ENCODE measurements at regions not wholly inside any gene's neighbourhood (a gene's known extent, or its start where the extent isn't known, plus 50 kb on each side); places are given as distances from the start of the nearest gene placed in this dataset.
"Not testable (repeated sequence)": the region's sequence is repeated elsewhere in the genome, so short reads cannot be mapped to it uniquely, and the experiment has no call there.

DNA sequence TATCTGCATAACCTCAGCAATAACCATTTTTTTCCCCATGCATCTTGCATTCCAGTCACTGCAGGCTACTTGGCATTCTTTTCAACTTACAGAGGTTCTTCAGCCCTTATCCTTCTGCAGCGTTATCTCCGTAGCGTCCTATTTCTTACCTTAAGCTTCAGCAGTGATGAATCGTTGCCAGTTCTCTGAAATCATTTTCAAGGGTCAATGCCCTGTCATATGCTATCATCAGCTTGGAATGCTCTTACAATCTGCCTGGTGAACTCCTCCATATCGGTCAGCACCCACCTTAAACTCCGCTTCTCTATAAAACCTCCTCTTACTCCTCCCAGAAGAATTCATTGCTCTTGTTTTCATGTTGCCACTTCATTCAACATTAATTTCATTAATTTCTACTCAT is 105.1 kb upstream of the DPH5 start:
- H3K27ac ChIP-seq: no peak overlapping the region
- no peak for TF ChIP-seq FOXP2 (optimal IDR thresholded peaks at IDR 0.05; ENCODE audit: control extremely low read depth, extremely low read length, insufficient read depth)
- no peak for TF ChIP-seq EZH2 (IDR thresholded peaks at IDR 0.05)

DNA sequence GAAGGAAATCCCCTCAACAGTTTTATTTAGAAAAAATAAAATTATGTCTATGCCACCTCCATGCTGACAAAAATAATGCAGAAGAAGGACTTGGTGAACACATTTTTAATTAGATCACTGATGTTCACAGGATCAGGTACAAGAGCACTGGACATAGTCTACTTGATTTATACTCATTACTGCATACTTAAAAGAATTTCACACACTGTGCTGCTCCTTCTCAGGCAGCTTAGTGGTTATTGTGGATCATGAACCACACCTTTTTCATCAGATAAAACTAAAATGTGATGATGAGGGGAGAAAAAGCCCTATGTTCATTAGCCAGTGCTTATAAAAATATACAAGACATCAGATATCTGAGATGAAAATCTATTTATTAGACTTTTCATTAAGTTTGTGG is 103.3 kb upstream of the DPH5 start:
- H3K9me3 ChIP-seq (ENCODE audit: low read depth, low read length): no peaks in the 10 kb centered on the region
- H3K9ac ChIP-seq (ENCODE audit: insufficient read length): no peak overlapping the region
- no peak for DNase-seq (ENCODE audit: low read depth, low spot score)
- H3K27ac ChIP-seq: no peak overlapping the region
- H3K36me3 ChIP-seq (ENCODE audit: insufficient read depth, low read length): no peaks in the 10 kb centered on the region
- H3K4me3 ChIP-seq: no peak overlapping the region
- no peak for TF ChIP-seq FOXP2 (optimal IDR thresholded peaks at IDR 0.05; ENCODE audit: control extremely low read depth, extremely low read length, insufficient read depth)
- TF ChIP-seq EZH2 (IDR thresholded peaks at IDR 0.05): no peak
- TF ChIP-seq POLR2AphosphoS5 (IDR thresholded peaks at IDR 0.05; ENCODE audit: borderline replicate concordance, low read depth, low read length): no peak

More for the DNA sequence above, 105.1 kb upstream of the DPH5 start:
- no peaks in the 10 kb centered on the region for H3K9me3 ChIP-seq (ENCODE audit: low read depth, low read length)
- H3K4me3 ChIP-seq: no peak overlapping the region
- no peak for DNase-seq (ENCODE audit: low read depth, low spot score)
- no peak overlapping the region for H3K9ac ChIP-seq (ENCODE audit: insufficient read length)
- H3K36me3 ChIP-seq (ENCODE audit: insufficient read depth, low read length): no peaks in the 10 kb centered on the region

DNA sequence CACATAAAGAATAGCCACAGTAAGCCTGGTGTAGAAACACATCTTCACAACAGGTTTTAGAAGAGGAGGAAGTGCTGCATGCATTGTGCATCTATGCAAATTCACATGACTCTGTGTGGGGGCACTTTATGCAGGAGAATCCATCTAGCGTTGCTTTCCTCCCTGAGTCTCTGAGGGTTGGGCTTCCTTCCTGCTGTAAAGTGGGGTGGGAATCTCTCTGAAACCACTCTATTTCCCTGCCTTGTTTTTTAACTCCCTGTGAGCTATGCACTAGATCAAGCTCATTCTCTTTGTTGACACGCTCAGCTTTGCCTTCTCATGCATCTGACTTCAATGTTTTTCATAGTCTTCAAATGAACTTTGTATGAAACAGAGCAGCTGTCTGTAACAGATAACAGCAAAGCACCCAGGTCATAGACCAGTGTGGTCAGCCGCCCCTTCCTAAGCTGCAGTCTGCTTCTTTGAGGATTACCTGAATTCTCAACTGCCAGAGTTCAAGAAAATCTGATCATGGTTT is 102.7 kb upstream of the DPH5 start:
- Histone ChIP-seq H3K9ac (ENCODE audit: insufficient read length) (no peak overlapping the region), H3K36me3 (ENCODE audit: insufficient read depth, low read length) (no peaks in the 10 kb centered on the region), H3K4me3 (no peak overlapping the region), H3K9me3 (ENCODE audit: low read depth, low read length) (no peaks in the 10 kb centered on the region), H3K27ac (no peak overlapping the region)
- no peak for DNase-seq (ENCODE audit: low read depth, low spot score)
- TF ChIP-seq EZH2 (IDR thresholded peaks at IDR 0.05) (no peak), POLR2AphosphoS5 (IDR thresholded peaks at IDR 0.05; ENCODE audit: borderline replicate concordance, low read depth, low read length) (no peak), FOXP2 (optimal IDR thresholded peaks at IDR 0.05; ENCODE audit: control extremely low read depth, extremely low read length, insufficient read depth) (no peak)

DNA sequence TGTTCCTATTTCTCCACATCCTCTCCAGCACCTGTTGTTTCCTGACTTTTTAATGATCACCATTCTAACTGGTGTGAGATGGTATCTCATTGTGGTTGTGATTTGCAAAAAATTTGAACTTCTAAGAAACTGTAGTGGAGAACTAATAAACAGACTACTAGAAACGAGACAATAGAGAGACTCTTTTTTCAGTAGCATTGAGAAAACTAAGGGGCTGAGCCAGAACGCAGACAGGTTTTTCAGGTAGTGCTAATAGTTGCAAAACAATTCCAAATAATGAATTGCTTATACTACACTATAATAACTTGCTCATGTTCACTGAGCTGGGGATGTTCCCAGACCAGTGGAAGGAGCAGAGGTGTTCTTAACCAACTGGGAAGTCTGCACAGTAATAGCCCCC is 98.8 kb upstream of the DPH5 start:
- no peak for DNase-seq (ENCODE audit: low read depth, low spot score)
- Histone ChIP-seq H3K9ac (ENCODE audit: insufficient read length) (no peak overlapping the region), H3K27ac (no peak overlapping the region), H3K4me3 (no peak overlapping the region), H3K9me3 (ENCODE audit: low read depth, low read length) (no peaks in the 10 kb centered on the region), H3K36me3 (ENCODE audit: insufficient read depth, low read length) (no peaks in the 10 kb centered on the region)
- no peak for TF ChIP-seq FOXP2 (optimal IDR thresholded peaks at IDR 0.05; ENCODE audit: control extremely low read depth, extremely low read length, insufficient read depth)

DNA sequence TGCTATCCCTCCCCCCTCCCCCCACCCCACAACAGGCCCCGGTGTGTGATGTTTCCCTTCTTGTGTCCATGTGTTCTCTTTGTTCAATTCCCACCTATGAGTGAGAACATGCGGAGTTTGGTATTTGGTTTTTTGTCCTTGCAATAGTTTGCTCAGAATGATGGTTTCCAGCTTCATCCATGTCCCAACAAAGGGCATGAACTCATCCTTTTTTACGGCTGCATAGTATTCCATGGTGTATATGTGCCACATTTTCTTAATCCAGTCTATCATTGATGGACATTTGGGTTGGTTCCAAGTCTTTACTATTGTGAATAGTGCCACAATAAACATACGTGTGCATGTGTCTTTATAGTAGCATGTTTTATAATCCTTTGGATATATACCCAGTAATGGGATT is 98.3 kb upstream of the DPH5 start:
- not testable (repeated sequence) for H3K9me3 ChIP-seq (ENCODE audit: low read depth, low read length); H3K36me3 ChIP-seq (ENCODE audit: insufficient read depth, low read length); H3K27ac ChIP-seq; DNase-seq (ENCODE audit: low read depth, low spot score); H3K9ac ChIP-seq (ENCODE audit: insufficient read length); H3K4me3 ChIP-seq

DNA sequence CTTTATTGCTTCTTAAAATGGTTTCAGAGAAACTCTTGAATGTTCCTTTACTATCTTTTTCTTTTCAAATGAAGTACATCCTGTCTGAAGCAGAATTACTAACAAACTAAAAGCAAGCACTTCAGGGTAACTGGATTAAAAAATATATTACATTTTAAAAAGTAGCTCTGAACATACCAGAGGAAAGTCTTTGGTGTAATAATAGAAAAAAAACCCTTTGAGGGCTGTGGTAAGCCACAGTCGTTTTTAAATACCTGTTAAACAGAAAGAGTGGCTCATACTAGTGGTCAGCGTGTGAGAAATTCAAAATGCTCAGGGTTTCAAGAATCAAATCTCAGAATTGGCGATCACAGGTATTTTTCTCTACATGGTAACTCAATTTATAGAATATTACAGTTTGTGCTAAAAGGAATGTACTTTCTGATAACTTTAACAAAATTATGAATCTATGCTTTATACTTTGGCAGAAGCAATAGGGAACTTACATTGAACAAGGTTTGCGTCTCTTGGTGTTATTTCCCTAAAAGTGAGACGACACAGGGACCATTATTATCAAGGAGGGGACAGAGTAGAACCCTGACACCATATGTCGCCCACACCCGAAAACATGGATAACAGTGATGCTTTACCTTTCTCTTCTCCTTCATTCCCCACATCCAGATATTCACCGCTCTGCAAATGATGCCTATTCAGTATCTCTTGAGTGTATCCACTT is 97.0 kb upstream of the DPH5 start:
- Histone ChIP-seq H3K36me3 (ENCODE audit: insufficient read depth, low read length) (no peaks in the 10 kb centered on the region), H3K4me3 (no peak overlapping the region), H3K9me3 (ENCODE audit: low read depth, low read length) (no peaks in the 10 kb centered on the region), H3K9ac (ENCODE audit: insufficient read length) (no peak overlapping the region), H3K27ac (no peak overlapping the region)
- TF ChIP-seq EZH2 (IDR thresholded peaks at IDR 0.05): no peak
- TF ChIP-seq FOXP2 (optimal IDR thresholded peaks at IDR 0.05; ENCODE audit: control extremely low read depth, extremely low read length, insufficient read depth): no peak
- no peak for TF ChIP-seq POLR2AphosphoS5 (IDR thresholded peaks at IDR 0.05; ENCODE audit: borderline replicate concordance, low read depth, low read length)
- no peak for DNase-seq (ENCODE audit: low read depth, low spot score)

DNA sequence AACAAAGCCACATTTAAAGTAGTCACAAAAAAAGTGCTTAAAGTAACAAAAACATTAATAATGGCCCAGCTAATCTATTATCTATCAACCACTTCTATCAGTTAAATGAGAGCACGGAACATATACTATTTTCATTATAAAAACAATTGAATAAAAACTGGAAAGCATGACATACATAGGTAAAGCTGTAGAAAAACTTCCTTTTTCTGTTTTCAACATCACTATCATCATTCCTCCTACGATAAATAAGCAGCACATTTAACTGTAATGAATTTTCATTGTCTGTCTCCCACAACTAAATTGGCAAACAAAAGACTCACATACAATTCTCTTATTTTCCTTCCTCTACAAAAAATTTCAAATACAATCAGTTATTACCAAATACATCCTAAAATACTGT is 96.4 kb upstream of the DPH5 start:
- Histone ChIP-seq H3K4me3 (no peak overlapping the region), H3K36me3 (ENCODE audit: insufficient read depth, low read length) (no peaks in the 10 kb centered on the region), H3K9ac (ENCODE audit: insufficient read length) (no peak overlapping the region), H3K9me3 (ENCODE audit: low read depth, low read length) (no peaks in the 10 kb centered on the region), H3K27ac (no peak overlapping the region)
- DNase-seq (ENCODE audit: low read depth, low spot score): no peak
- TF ChIP-seq EZH2 (IDR thresholded peaks at IDR 0.05) (no peak), POLR2AphosphoS5 (IDR thresholded peaks at IDR 0.05; ENCODE audit: borderline replicate concordance, low read depth, low read length) (no peak), FOXP2 (optimal IDR thresholded peaks at IDR 0.05; ENCODE audit: control extremely low read depth, extremely low read length, insufficient read depth) (no peak)

DNA sequence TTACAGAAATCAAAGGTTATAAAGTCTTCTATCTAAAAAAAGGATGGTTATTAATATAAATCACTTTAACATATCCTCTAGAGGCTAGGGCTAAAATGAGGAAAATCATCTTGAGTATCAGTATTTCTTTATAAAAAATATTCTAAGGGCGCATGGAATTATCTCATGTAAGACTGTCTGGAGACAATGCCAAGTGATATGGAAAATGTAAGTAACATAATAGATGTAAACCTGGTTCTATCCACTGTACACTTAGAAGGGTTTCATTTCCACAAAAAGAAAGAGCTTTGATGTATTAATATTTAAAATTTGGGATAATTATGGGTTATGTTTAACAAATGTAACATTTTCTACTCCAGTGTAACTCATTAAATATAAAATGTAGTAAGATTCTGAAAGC is 95.9 kb upstream of the DPH5 start:
- Histone ChIP-seq H3K9ac (ENCODE audit: insufficient read length) (no peak overlapping the region), H3K27ac (no peak overlapping the region), H3K9me3 (ENCODE audit: low read depth, low read length) (no peaks in the 10 kb centered on the region), H3K4me3 (no peak overlapping the region), H3K36me3 (ENCODE audit: insufficient read depth, low read length) (no peaks in the 10 kb centered on the region)
- TF ChIP-seq EZH2 (IDR thresholded peaks at IDR 0.05): no peak
- TF ChIP-seq FOXP2 (optimal IDR thresholded peaks at IDR 0.05; ENCODE audit: control extremely low read depth, extremely low read length, insufficient read depth): no peak
- TF ChIP-seq POLR2AphosphoS5 (IDR thresholded peaks at IDR 0.05; ENCODE audit: borderline replicate concordance, low read depth, low read length): no peak
- DNase-seq (ENCODE audit: low read depth, low spot score): no peak

DNA sequence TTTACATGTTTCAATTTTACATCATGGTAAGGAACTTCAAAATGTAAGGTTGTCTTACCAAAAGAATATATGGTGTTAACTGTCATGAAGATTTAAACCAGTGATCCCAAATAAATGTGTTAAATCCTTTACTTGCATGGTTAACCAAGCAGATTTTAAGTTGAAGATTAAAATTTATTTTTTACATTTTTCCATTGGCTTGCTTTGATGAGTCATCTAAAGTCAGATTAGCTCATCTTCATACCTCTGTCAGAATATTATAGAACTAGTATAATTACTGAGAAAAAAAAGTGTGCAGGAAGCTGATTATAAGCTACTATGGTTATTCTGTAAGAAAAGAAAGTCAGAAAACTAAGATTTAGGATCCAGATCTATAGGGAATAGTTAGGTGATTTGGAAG is 95.3 kb upstream of the DPH5 start:
- H3K27ac ChIP-seq: no peak overlapping the region
- no peak for DNase-seq (ENCODE audit: low read depth, low spot score)
- no peak overlapping the region for H3K9ac ChIP-seq (ENCODE audit: insufficient read length)
- TF ChIP-seq POLR2AphosphoS5 (IDR thresholded peaks at IDR 0.05; ENCODE audit: borderline replicate concordance, low read depth, low read length) (no peak), FOXP2 (optimal IDR thresholded peaks at IDR 0.05; ENCODE audit: control extremely low read depth, extremely low read length, insufficient read depth) (no peak), EZH2 (IDR thresholded peaks at IDR 0.05) (no peak)
- no peak overlapping the region for H3K4me3 ChIP-seq
- H3K9me3 ChIP-seq (ENCODE audit: low read depth, low read length): no peaks in the 10 kb centered on the region
- H3K36me3 ChIP-seq (ENCODE audit: insufficient read depth, low read length): no peaks in the 10 kb centered on the region

Measured in SK-N-MC (cell line).